ENCODE measurements at regions not wholly inside any gene's neighbourhood (a gene's known extent, or its start where the extent isn't known, plus 50 kb on each side); places are given as distances from the start of the nearest gene placed in this dataset.

DNA sequence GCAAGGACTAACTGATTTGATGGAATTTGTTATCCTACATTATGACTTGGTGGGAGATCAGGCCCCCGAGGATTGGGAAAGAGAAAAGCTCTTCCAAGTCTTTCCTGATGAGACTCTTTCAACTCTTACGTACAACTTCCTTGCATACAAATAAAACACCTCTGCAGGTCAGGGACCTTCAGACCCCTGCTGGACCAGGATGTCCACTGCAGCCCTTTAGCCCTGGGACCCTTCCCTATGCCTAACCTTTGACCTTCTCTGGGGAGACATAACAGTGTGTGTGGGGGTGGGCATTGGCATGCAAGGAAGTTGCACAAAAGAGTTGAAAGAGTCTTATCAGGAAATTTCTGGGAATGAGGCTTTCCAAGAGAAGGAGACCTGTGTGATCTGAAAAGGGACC lies 859.4 kb downstream of the TYW1 start:
- no peak overlapping the region for H3K27ac ChIP-seq (ENCODE audit: low read depth, low read length)
- H3K79me2 ChIP-seq (ENCODE audit: control insufficient read depth, low read length) = no peaks in the 10 kb centered on the region
- H3K4me2 ChIP-seq (ENCODE audit: low read length) = no peak overlapping the region
- no peaks in the 10 kb centered on the region for H3K4me1 ChIP-seq (ENCODE audit: control insufficient read depth, low read length)
- H3K9me2 ChIP-seq (replicated peaks; ENCODE audit: control insufficient read depth, low read length) = no peaks in the 10 kb centered on the region
- H3K27me3 ChIP-seq (ENCODE audit: control insufficient read depth, low read length) = no peaks in the 10 kb centered on the region
- TF ChIP-seq EZH2phosphoT487 (IDR thresholded peaks at IDR 0.05; ENCODE audit: borderline replicate concordance, low read length) = no peak
- no peak for TF ChIP-seq CTCF (IDR thresholded peaks at IDR 0.05; ENCODE audit: low read depth, low read length, poor library complexity, severe bottlenecking)
- no peaks in the 10 kb centered on the region for H4K20me1 ChIP-seq (ENCODE audit: control insufficient read depth, insufficient read depth, low read depth, low read length)
- H3K9me3 ChIP-seq (ENCODE audit: control insufficient read depth, insufficient read depth, low read length) = peaks cover 3% of the 10 kb centered on the region; the same call in 1 of the 2 replicates
- no peak overlapping the region for H3K4me3 ChIP-seq (ENCODE audit: low read length)
- no peaks in the 10 kb centered on the region for H3K36me3 ChIP-seq (ENCODE audit: control insufficient read depth, low read length)
- H3F3A ChIP-seq (ENCODE audit: control insufficient read depth, insufficient read depth) = no peaks in the 10 kb centered on the region

DNA sequence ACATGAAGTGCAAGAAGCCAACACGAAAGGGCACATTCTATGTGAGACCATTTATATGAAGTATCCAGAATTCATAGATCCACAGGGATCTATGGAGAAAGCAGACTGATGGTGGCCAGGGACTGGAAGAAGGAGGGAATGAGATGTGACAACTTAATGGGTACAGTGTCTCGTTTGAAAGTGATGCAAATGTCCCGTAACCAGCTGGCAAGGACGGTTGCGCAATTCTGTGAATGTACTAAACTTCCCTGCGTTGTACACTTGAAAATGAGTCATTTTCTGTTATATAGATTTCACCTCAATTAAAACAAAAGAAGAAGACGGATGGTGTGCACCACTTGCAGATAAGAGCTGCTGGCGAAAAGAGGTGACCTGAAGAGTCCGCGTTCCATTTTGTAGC lies 861.1 kb downstream of the TYW1 start:
- Histone ChIP-seq H3K27me3 (ENCODE audit: control insufficient read depth, low read length) (no peaks in the 10 kb centered on the region), H3K4me3 (ENCODE audit: low read length) (no peak overlapping the region), H3K36me3 (ENCODE audit: control insufficient read depth, low read length) (no peaks in the 10 kb centered on the region), H4K20me1 (ENCODE audit: control insufficient read depth, insufficient read depth, low read depth, low read length) (no peaks in the 10 kb centered on the region), H3K9me3 (ENCODE audit: control insufficient read depth, insufficient read depth, low read length) (peaks cover 18% of the 10 kb centered on the region; the same call in 1 of the 2 replicates), H3K79me2 (ENCODE audit: control insufficient read depth, low read length) (no peaks in the 10 kb centered on the region), H3K4me1 (ENCODE audit: control insufficient read depth, low read length) (no peaks in the 10 kb centered on the region), H3F3A (ENCODE audit: control insufficient read depth, insufficient read depth) (no peaks in the 10 kb centered on the region), H3K4me2 (ENCODE audit: low read length) (no peak overlapping the region), H3K9me2 (replicated peaks; ENCODE audit: control insufficient read depth, low read length) (no peaks in the 10 kb centered on the region), H3K27ac (ENCODE audit: low read depth, low read length) (no peak overlapping the region)
- TF ChIP-seq EZH2phosphoT487 (IDR thresholded peaks at IDR 0.05; ENCODE audit: borderline replicate concordance, low read length) (no peak), CTCF (IDR thresholded peaks at IDR 0.05; ENCODE audit: low read depth, low read length, poor library complexity, severe bottlenecking) (no peak)

GRCh38 chr7:67858931-67859330 lies 862.3 kb downstream of the TYW1 start:
- H3K79me2 ChIP-seq (ENCODE audit: control insufficient read depth, low read length) = no peaks in the 10 kb centered on the region
- no peaks in the 10 kb centered on the region for H3K27me3 ChIP-seq (ENCODE audit: control insufficient read depth, low read length)
- no peaks in the 10 kb centered on the region for H3K4me1 ChIP-seq (ENCODE audit: control insufficient read depth, low read length)
- no peak overlapping the region for H3K4me2 ChIP-seq (ENCODE audit: low read length)
- TF ChIP-seq EZH2phosphoT487 (IDR thresholded peaks at IDR 0.05; ENCODE audit: borderline replicate concordance, low read length) (no peak), CTCF (IDR thresholded peaks at IDR 0.05; ENCODE audit: low read depth, low read length, poor library complexity, severe bottlenecking) (no peak)
- no peaks in the 10 kb centered on the region for H4K20me1 ChIP-seq (ENCODE audit: control insufficient read depth, insufficient read depth, low read depth, low read length)
- H3K27ac ChIP-seq (ENCODE audit: low read depth, low read length) = no peak overlapping the region
- no peaks in the 10 kb centered on the region for H3K36me3 ChIP-seq (ENCODE audit: control insufficient read depth, low read length)
- H3K9me3 ChIP-seq (ENCODE audit: control insufficient read depth, insufficient read depth, low read length) = peaks cover 21% of the 10 kb centered on the region; the same call in 1 of the 2 replicates
- H3K9me2 ChIP-seq (replicated peaks; ENCODE audit: control insufficient read depth, low read length) = no peaks in the 10 kb centered on the region
- no peaks in the 10 kb centered on the region for H3F3A ChIP-seq (ENCODE audit: control insufficient read depth, insufficient read depth)
- no peak overlapping the region for H3K4me3 ChIP-seq (ENCODE audit: low read length)

Data from DOHH2 (cell line).